ENCODE measurements at regions not wholly inside any gene's neighbourhood (a gene's known extent, or its start where the extent isn't known, plus 50 kb on each side); places are given as distances from the start of the nearest gene placed in this dataset.
A peak's percentile ranks its signal among the peaks of the same experiment; 100 is the strongest.

- no peak for DNase-seq
Observed at GRCh38 chr22:46067159-46068111, 82.9 kb upstream of the PPARA start.

DNA sequence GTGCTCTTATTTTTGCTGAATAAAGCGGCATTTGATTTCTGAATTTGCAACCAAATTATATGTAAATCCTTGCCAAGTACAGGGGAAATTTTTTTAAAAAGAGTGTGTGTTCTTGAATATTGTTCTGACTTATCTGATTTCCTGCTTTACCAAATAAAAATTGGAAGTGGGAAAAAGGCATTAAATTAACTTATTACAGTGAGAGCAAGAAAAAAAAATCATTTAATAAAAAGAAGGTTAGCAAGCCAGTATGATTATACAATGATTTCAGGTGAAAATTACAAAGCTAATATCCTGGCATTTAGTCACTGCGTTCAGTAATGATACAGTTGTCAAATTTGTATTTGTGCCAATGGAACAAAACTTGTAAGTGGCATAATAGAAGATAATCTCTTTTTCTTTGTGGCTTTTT lies 82.1 kb upstream of the PPARA start:
- DNase-seq: no peak

GRCh38 chr22:46068593-46069491 lies 81.5 kb upstream of the PPARA start:
- DNase-seq: no peak

DNA sequence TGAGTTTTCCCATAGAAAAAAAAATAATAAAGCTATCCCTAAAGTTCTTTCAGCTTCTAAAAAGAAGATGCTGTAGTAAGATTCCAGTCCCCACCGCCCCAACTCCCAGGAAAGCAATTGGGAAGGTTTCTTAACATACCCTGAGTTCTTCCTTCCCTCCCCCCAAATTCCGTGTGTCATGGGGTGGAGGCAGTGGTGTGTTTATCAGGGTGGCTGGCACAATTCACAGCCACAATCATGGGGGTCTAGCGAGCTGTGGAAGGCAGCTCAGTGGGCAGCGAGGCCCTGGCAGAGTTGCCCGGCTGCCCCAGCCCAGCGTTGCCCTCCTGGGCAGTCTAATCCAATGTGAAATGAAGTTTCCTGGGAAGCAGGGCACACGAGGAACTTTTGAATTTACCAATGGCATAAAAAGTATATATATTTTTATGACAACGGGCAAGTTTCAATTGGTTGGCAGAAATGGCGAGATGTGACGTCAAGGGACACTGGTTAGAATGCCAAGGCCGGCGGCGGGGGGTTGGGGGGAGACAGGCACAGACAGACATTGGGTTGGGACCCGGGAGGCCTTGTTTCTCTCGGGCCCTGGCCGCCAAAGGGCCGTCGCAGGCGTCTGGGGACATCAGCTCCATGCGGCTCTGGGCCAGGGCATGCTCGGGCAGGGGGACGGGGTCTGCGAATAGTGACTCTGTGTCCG lies 80.7 kb upstream of the PPARA start:
- DNase-seq: no peak

GRCh38 chr22:46070215-46070802 lies 80.0 kb upstream of the PPARA start:
- no peak for DNase-seq

GRCh38 chr22:46070803-46071450 lies 79.4 kb upstream of the PPARA start:
- DNase-seq: peak; percentile 27

DNA sequence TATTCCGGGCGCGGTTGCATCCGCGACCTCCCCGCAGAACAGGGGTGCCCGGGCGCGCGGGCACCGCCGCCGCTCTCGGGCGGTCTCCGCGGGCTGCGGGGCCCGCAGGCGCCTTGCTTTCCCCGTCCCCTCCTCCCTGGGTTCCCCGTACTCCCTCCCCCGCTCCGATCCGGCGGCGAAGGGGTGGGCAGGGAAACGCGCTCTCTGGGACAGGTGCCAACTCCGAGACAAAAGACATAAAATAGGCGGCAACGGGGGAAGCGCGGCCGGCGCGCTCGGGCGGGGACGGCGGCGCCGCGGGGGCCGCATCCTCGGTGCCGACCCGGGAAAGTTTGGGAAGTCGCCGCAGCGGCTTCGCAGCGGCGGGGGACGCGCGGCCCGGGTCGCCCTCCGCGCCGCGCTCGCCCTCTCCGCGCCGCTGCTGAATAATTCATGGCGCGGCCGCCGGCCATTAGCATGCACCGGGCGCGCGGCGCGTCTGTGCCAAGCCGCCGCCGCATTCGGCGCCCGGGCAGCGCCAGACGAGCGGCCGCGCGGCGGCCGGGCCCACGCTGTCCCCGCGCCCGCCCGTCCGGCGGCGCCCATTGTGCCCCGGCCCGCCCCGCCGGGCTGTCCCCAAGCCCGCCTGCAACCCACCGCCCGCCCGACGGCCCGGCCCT lies 78.7 kb upstream of the PPARA start:
- DNase-seq: peak; percentile 46

GRCh38 chr22:46072110-46072881 lies 78.0 kb upstream of the PPARA start:
- peak; percentile 30 for DNase-seq

DNA sequence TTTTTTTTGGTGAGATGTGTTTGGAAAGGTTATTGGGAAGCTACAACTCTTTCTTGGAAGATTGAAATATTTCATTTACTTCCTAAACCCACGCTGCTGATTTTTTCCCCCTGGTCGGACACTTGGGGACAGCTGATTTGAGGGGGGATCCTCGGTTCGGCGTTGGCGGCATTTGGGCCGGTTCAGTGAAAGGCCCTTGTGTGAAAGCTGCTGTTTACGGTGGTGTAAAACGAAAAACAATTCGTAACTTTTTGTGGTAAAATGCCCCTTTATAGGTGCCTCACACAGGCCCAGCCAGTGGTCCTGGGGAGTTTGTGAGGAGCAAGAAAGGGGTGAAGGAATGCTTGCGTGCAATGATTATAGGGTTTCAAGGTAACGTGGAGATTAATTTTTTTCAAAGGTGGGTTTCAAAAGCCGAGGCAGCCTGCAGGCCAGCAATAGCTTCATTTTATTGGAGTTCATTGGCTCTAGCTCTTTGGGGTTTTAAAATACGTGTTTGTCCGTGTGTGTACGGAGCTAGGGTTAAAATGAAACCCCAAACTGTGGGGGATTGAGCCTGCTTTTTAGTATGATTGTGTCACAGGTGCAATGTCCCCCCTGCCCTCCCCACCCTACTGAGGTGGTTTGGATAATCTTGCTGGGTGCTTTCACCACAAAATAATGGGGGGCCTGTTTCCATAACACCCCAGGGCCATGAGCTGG lies 77.2 kb upstream of the PPARA start:
- DNase-seq: no peak

- DNase-seq: no peak
Observed at GRCh38 chr22:46073683-46074504, 76.4 kb upstream of the PPARA start.

GRCh38 chr22:46074771-46075551 lies 75.4 kb upstream of the PPARA start:
- DNase-seq: no peak

DNA sequence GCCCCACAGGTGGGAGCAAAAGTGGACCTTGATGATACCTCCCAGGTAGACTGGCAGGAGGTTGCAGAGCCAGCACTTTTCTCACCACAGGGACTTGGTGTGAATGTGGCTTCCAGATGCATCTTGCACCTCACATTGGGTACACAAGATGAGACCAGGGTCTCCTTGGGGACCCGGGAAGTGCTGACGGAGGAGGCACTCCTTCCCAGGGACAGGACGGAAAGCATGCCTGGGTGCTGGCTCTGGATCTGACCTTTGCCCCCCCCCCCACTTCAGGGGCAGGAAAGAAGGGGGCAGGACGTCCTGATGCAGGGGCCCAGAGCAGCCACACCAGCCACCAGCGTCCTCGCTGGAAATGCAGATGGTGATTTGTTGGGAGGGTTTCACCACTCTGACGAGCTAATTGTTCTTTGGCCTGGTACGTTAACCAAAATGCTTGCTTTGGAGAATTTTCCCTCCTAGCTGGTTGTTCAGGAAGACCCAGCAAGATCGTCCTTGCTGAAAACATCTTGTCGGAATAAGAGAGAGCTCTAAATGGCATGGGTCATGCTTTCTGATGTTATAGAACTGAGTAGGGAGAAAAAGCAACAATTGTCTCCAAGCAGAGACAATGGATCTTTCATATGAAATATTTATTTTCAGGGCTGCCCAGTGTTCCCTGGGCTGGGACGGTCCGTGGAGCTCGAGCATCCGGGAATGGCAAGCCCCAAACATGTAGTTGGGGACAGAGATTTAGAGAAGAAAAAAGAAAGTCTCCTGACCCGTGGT lies 74.4 kb upstream of the PPARA start:
- DNase-seq: no peak

- DNase-seq: no peak
Observed at GRCh38 chr22:46076651-46077339, 73.5 kb upstream of the PPARA start.

DNA sequence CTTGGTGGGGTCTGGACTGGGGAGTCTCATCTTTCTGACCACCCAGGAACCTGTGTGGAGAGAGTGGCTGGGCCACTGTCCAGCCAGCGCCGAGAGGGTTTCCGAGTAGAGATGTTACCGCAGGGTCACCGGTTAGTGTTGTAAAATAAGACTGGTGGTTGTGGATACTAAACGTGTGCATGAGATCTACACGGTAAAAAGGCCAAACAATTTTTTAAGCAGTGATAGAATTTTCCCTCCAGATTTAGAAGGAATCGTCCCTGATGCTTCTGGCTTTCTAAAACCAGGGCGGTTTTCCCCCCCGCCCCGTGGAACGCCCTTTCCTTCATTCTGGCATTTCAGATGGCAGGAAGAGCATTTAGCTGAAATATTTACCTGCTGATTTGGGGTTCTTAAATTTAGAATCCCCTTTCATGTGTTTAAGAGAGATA lies 72.6 kb upstream of the PPARA start:
- no peak for DNase-seq

DNA sequence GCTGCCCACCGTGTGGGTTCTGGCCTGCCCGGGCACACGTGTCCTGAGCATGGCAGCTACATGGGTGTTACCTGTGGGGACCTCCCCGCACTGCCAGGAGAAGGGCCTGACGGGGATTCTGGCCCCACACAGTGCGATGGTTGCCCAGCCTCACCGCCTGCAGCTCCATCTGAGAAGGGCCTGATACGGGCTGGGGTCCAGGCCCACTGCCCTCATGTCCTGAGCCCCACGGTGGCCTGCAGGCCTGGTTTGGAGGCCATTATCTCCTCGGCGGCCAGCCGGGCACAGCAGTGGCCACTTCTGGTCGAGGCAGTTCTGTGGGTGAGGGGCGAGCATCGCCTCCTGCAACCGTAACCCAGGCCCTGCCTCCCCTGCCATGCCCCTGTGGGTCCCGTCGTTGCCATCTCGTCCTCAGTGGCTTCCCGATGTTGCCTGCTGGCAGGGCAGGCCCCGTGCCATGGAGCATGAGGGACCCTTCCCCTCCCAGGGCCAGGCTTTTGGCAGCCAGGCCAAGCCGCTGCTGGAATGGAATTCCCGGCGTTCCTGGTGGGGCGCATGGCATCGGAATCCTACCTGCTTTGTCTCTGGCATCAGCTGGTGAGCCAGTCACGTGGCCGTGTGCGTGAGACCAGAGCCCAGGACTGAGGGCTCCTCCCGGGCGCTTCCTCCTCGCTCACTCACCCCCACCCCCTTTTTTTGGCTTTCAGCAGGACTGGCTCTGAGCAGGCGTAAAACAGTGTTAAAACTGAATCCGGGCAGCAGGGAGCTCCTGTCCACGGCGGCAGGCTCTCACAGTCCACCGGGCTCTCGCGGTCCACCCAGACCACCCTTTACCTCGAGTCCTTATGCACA lies 71.9 kb upstream of the PPARA start:
- no peak for DNase-seq
